ENCODE measurements at regions not wholly inside any gene's neighbourhood (a gene's known extent, or its start where the extent isn't known, plus 50 kb on each side); places are given as distances from the start of the nearest gene placed in this dataset.

DNA sequence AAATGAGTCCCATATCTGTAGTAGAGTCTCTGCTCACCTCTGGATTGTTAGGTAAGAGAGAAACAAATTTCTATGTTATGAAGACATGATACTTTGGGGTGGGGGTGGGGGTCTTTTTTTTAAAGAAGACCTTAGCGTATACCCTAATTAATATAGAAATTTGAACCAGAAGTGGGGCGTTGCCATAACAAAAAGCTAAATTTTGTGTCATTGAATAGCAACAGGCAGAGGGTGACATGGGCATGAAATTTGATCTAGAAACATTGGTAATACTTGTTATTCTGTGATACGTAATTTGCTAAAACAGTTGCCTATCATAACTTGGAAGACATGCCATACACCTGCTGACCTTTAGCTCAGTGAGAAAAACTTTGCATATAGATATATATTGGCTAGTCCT lies 92.3 kb upstream of the SLC38A2 start:
- H3K36me3 ChIP-seq (ENCODE audit: control insufficient read depth in 2 of 2, insufficient read depth in 2 of 2, low read length in 1 of 2), result no peaks in the 10 kb centered on the region
- 96 to 97% methylated on average over 3 of the region's 3 CpGs for WGBS, 2 donors
- H3K4me3 ChIP-seq (ENCODE audit: low read depth in 1 of 2, low read length in 2 of 2), result no peak overlapping the region
- H3K27ac ChIP-seq (ENCODE audit: low read depth in 2 of 2, low read length in 1 of 2), result no peak overlapping the region
- H3K9me3 ChIP-seq (ENCODE audit: control insufficient read depth in 2 of 2, insufficient read depth in 1 of 2, low read depth in 1 of 2, low read length in 1 of 2), result no peaks in the 10 kb centered on the region
- H3K27me3 ChIP-seq (ENCODE audit: control insufficient read depth in 1 of 2, insufficient read depth in 2 of 2, low read length in 2 of 2), result no peaks in the 10 kb centered on the region
- H3K4me1 ChIP-seq (ENCODE audit: control insufficient read depth in 2 of 2, insufficient read depth in 2 of 2, low read length in 1 of 2), result no peaks in the 10 kb centered on the region

DNA sequence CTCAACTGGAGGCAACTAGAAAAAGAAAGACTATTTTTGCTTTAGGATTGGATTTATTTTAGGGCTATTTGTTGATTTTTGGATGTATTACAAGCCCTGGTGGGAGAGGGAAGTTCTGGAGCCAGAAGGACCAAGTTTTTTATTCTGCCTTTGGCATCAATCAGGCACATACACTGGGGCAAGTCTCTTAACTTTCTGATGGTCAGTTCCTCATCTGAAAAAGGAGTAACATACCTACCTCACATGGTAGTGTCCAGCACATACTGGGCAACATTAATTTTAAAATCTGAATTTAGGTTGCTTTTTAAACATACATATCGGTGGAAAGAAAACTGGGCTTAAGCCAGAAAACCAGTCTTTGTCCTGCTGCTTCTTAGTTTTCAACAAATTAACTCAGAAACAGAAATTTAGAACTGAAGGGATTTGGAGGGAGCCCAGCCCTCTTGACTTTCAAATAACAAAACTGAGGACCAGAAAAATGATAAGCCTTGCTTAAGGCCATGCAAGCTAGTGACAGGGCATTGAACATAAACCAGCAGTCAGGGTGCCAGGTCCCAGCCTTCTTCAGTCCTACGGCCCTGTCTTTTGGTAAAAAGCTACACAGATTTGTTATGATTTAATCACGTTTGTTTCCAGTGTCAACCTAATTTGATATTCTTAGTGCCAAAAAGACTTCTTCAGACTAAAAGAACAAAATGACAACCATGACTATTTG lies 90.2 kb upstream of the SLC38A2 start:
- Histone ChIP-seq H3K4me3 (ENCODE audit: low read depth in 1 of 2, low read length in 2 of 2) (no peak overlapping the region), H3K9me3 (ENCODE audit: control insufficient read depth in 2 of 2, insufficient read depth in 1 of 2, low read depth in 1 of 2, low read length in 1 of 2) (no peaks in the 10 kb centered on the region), H3K27me3 (ENCODE audit: control insufficient read depth in 1 of 2, insufficient read depth in 2 of 2, low read length in 2 of 2) (no peaks in the 10 kb centered on the region), H3K4me1 (ENCODE audit: control insufficient read depth in 2 of 2, insufficient read depth in 2 of 2, low read length in 1 of 2) (no peaks in the 10 kb centered on the region), H3K27ac (ENCODE audit: low read depth in 2 of 2, low read length in 1 of 2) (peak overlapping the region in 1 of 2 donors; percentile 31), H3K36me3 (ENCODE audit: control insufficient read depth in 2 of 2, insufficient read depth in 2 of 2, low read length in 1 of 2) (no peaks in the 10 kb centered on the region)
- 39 to 55% methylated on average over 3 of the region's 3 CpGs for WGBS, 2 donors

DNA sequence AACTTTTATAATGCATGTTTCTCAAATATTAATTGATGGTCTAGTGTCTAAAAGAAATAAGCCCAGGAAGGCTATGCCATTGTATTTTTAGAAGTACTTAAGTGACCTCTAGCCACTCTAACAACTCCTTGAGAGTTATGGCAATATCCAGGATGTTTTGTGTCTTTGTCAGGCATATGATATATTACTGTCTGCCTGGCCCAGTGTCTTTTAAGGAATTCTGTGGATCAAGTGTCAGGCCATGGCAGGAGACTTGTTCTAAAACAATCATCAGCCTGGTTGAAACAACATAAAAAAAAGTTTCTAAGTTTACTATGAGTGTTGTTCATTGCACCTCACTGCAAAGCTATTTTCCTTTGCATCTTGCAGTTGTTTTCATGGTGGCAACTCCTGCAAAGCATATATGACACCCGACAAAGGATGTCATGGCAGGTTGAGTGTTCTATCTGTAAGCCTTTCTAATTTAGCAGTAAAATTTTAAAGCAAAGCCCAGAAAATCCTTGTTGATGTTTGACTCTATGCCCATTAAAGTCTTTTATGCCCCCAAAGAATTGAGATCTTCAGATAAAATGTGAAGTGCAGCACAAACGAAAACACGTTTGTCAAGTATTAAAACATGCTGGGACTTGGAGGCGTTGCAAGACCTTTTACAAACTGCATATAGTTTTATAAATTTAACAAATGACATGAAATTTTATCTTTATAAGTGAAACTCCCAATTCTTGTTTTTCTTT lies 89.5 kb upstream of the SLC38A2 start:
- Histone ChIP-seq H3K36me3 (ENCODE audit: control insufficient read depth in 2 of 2, insufficient read depth in 2 of 2, low read length in 1 of 2) (no peaks in the 10 kb centered on the region), H3K9me3 (ENCODE audit: control insufficient read depth in 2 of 2, insufficient read depth in 1 of 2, low read depth in 1 of 2, low read length in 1 of 2) (no peaks in the 10 kb centered on the region), H3K27ac (ENCODE audit: low read depth in 2 of 2, low read length in 1 of 2) (no peak overlapping the region), H3K4me3 (ENCODE audit: low read depth in 1 of 2, low read length in 2 of 2) (no peak overlapping the region), H3K4me1 (ENCODE audit: control insufficient read depth in 2 of 2, insufficient read depth in 2 of 2, low read length in 1 of 2) (no peaks in the 10 kb centered on the region), H3K27me3 (ENCODE audit: control insufficient read depth in 1 of 2, insufficient read depth in 2 of 2, low read length in 2 of 2) (no peaks in the 10 kb centered on the region)
- WGBS, 2 donors, result 38 to 53% methylated on average over 4 of the region's 4 CpGs

DNA sequence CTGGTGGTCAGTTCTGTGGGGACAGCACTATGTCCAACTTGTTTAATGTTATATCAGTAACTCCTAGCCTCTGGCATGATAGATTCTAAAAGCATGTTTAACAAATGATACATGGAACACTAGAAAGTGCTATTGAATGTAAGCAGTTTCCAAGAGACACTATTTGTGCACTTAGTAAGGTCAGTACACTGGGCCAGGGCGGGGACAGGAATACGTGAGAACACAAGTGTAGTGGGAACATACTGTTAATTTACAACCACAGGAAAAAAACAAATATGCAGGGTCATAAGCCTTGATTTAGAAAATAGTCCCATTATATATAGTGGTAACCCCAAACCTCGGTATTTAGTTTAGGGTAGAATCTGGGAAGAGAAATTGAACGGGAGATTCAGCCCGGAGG lies 88.9 kb upstream of the SLC38A2 start:
- WGBS, 2 donors, result 74 to 79% methylated on average over 5 of the region's 5 CpGs
- no peaks in the 10 kb centered on the region for H3K36me3 ChIP-seq (ENCODE audit: control insufficient read depth in 2 of 2, insufficient read depth in 2 of 2, low read length in 1 of 2)
- H3K4me3 ChIP-seq (ENCODE audit: low read depth in 1 of 2, low read length in 2 of 2), result no peak overlapping the region
- H3K4me1 ChIP-seq (ENCODE audit: control insufficient read depth in 2 of 2, insufficient read depth in 2 of 2, low read length in 1 of 2), result no peaks in the 10 kb centered on the region
- H3K27ac ChIP-seq (ENCODE audit: low read depth in 2 of 2, low read length in 1 of 2), result no peak overlapping the region
- H3K9me3 ChIP-seq (ENCODE audit: control insufficient read depth in 2 of 2, insufficient read depth in 1 of 2, low read depth in 1 of 2, low read length in 1 of 2), result no peaks in the 10 kb centered on the region
- no peaks in the 10 kb centered on the region for H3K27me3 ChIP-seq (ENCODE audit: control insufficient read depth in 1 of 2, insufficient read depth in 2 of 2, low read length in 2 of 2)

DNA sequence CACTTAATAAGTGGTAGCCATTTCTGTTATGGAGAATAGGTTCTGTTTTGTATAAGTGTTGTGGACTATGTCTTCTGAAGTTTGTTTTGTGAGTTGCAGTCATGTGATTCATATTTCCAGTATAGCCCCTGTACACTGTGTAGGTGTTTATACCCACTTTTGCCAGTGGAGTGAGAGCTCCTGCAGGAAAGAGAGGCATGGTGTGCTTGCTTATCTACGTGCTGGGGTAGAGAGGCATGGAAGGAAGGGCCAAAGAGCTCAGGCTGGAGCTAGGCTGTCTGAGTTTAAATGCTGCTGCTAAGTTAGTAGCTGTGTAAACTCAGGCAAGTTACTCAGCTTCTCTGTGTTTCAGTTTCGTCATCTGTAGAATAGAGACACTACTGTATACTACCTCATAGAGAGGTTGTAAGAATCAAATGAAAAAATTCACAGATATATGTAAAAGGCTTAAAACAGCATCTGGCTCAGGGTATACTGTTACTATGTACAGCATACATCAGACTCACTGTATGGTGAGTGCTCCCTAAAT lies 88.2 kb upstream of the SLC38A2 start:
- Histone ChIP-seq H3K9me3 (ENCODE audit: control insufficient read depth in 2 of 2, insufficient read depth in 1 of 2, low read depth in 1 of 2, low read length in 1 of 2) (no peaks in the 10 kb centered on the region), H3K27me3 (ENCODE audit: control insufficient read depth in 1 of 2, insufficient read depth in 2 of 2, low read length in 2 of 2) (no peaks in the 10 kb centered on the region), H3K36me3 (ENCODE audit: control insufficient read depth in 2 of 2, insufficient read depth in 2 of 2, low read length in 1 of 2) (no peaks in the 10 kb centered on the region), H3K27ac (ENCODE audit: low read depth in 2 of 2, low read length in 1 of 2) (no peak overlapping the region), H3K4me3 (ENCODE audit: low read depth in 1 of 2, low read length in 2 of 2) (no peak overlapping the region), H3K4me1 (ENCODE audit: control insufficient read depth in 2 of 2, insufficient read depth in 2 of 2, low read length in 1 of 2) (no peaks in the 10 kb centered on the region)
- 80 to 92% methylated on average over 2 of the region's 2 CpGs for WGBS, 2 donors

DNA sequence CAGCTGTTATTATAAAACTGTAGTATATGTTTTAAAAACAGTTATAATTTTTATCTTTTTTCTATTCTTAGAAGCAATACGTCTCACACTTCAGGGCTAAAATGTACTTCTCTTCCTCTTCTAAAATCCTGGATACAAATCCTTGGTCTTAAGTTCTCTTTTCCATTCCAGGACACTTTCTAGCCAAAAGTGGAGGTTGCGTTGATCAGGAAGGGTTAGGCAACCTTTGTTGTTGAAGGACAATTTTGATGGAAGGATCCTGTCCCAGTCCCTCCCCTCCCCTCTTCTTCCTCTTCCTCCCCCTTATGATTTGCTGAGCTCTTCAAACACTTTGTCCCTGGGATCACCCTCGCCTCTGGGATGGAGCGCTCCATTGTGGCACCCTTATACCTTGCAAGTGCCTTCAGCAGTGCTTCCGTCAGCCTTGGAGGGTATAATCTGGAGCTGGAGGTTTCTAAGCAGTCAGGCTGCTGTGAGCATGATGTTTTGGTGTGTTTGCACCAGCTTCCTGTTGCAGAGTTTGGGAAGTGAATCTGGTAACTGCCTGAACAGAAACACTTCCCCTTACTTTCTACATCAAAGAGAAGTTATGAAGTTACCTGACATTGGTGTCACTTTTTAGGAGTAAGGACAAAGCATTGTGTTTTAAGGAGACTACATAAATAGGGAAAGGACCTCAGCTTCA lies 87.4 kb upstream of the SLC38A2 start:
- 80 to 83% methylated on average over 5 of the region's 5 CpGs for WGBS, 2 donors
- Histone ChIP-seq H3K36me3 (ENCODE audit: control insufficient read depth in 2 of 2, insufficient read depth in 2 of 2, low read length in 1 of 2) (no peaks in the 10 kb centered on the region), H3K9me3 (ENCODE audit: control insufficient read depth in 2 of 2, insufficient read depth in 1 of 2, low read depth in 1 of 2, low read length in 1 of 2) (no peaks in the 10 kb centered on the region), H3K4me3 (ENCODE audit: low read depth in 1 of 2, low read length in 2 of 2) (no peak overlapping the region), H3K4me1 (ENCODE audit: control insufficient read depth in 2 of 2, insufficient read depth in 2 of 2, low read length in 1 of 2) (no peaks in the 10 kb centered on the region), H3K27me3 (ENCODE audit: control insufficient read depth in 1 of 2, insufficient read depth in 2 of 2, low read length in 2 of 2) (no peaks in the 10 kb centered on the region), H3K27ac (ENCODE audit: low read depth in 2 of 2, low read length in 1 of 2) (no peak overlapping the region)

DNA sequence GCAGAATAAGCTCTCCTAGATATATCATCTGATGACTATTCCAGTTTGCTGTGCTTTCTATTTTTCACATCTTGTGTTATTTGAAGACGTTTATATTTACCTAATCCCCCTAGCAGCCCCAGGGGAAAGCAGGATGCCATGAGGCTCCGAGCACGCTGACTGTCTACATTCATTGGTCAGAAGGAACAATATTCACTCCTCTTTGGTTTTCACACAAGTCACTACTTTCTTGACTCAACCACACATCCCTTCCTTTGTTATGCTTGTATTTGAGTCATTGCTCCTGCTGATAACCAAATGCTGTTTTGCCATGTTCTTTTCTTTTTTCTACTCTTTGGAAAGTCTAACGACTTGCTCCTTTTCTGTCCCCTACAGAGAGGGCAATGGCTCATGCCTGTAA lies 86.5 kb upstream of the SLC38A2 start:
- no peak overlapping the region for H3K4me3 ChIP-seq (ENCODE audit: low read depth in 1 of 2, low read length in 2 of 2)
- H3K27ac ChIP-seq (ENCODE audit: low read depth in 2 of 2, low read length in 1 of 2), result peak overlapping the region in 1 of 2 donors; percentile 16
- peaks cover 0 to 4% of the 10 kb centered on the region in 2 donors for H3K4me1 ChIP-seq (ENCODE audit: control insufficient read depth in 2 of 2, insufficient read depth in 2 of 2, low read length in 1 of 2)
- H3K36me3 ChIP-seq (ENCODE audit: control insufficient read depth in 2 of 2, insufficient read depth in 2 of 2, low read length in 1 of 2), result no peaks in the 10 kb centered on the region
- WGBS, 2 donors, result 62 to 67% methylated on average over 4 of the region's 4 CpGs
- no peaks in the 10 kb centered on the region for H3K9me3 ChIP-seq (ENCODE audit: control insufficient read depth in 2 of 2, insufficient read depth in 1 of 2, low read depth in 1 of 2, low read length in 1 of 2)
- H3K27me3 ChIP-seq (ENCODE audit: control insufficient read depth in 1 of 2, insufficient read depth in 2 of 2, low read length in 2 of 2), result no peaks in the 10 kb centered on the region

DNA sequence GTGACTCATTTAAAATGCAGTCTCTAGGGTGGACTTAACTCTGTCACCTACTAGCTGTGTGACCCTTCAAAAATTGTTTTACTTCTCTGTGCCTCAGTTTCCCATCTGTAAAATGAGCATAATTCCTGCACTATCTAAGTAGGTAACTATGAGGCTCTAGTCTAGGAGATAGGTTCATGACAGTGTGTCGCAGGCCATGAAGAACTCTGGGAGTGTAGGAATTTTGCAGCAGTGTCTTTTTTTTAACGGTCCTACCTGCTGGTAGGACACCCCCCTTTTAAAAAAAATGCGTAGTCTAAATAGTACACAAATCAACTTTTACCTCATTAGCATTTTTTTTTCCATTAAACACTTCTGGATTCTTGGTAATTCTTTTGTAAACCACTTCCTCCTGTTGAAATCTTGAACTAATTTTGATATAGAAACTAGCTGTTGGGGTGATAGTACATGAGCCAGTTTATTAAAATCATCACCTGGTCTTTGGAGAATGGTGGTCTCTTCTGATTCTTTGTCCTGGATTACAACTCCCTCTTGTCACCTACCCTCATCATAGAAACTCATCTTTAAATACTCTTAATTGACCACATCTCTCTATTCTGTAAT lies 86.0 kb upstream of the SLC38A2 start:
- 77 to 82% methylated on average over 3 of the region's 3 CpGs for WGBS, 2 donors
- Histone ChIP-seq H3K36me3 (ENCODE audit: control insufficient read depth in 2 of 2, insufficient read depth in 2 of 2, low read length in 1 of 2) (no peaks in the 10 kb centered on the region), H3K27me3 (ENCODE audit: control insufficient read depth in 1 of 2, insufficient read depth in 2 of 2, low read length in 2 of 2) (no peaks in the 10 kb centered on the region), H3K4me1 (ENCODE audit: control insufficient read depth in 2 of 2, insufficient read depth in 2 of 2, low read length in 1 of 2) (peaks cover 0 to 4% of the 10 kb centered on the region in 2 donors), H3K9me3 (ENCODE audit: control insufficient read depth in 2 of 2, insufficient read depth in 1 of 2, low read depth in 1 of 2, low read length in 1 of 2) (no peaks in the 10 kb centered on the region), H3K4me3 (ENCODE audit: low read depth in 1 of 2, low read length in 2 of 2) (no peak overlapping the region), H3K27ac (ENCODE audit: low read depth in 2 of 2, low read length in 1 of 2) (no peak overlapping the region)

DNA sequence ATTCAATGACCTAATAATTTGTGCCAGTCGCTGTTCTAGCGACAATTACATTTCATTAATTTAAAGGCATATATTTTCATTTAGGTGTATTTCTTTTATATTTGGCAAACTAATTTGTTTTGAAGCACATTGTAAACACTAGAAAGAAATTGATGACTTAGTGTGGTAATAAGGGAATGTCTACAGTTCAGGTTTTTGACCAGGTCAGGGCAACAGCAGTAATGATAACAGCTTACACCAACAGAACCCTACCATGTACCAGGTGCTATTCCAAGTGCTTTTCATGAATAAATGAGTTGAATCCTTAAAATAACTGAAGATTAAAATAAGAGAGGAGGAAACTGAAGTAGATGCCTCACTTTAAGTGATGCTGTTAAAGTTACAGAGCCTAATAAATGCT lies 85.4 kb upstream of the SLC38A2 start:
- 98 to 99% methylated on average over 2 of the region's 2 CpGs for WGBS, 2 donors
- Histone ChIP-seq H3K27ac (ENCODE audit: low read depth in 2 of 2, low read length in 1 of 2) (no peak overlapping the region), H3K4me1 (ENCODE audit: control insufficient read depth in 2 of 2, insufficient read depth in 2 of 2, low read length in 1 of 2) (peaks cover 0 to 4% of the 10 kb centered on the region in 2 donors), H3K36me3 (ENCODE audit: control insufficient read depth in 2 of 2, insufficient read depth in 2 of 2, low read length in 1 of 2) (no peaks in the 10 kb centered on the region), H3K4me3 (ENCODE audit: low read depth in 1 of 2, low read length in 2 of 2) (no peak overlapping the region), H3K9me3 (ENCODE audit: control insufficient read depth in 2 of 2, insufficient read depth in 1 of 2, low read depth in 1 of 2, low read length in 1 of 2) (no peaks in the 10 kb centered on the region), H3K27me3 (ENCODE audit: control insufficient read depth in 1 of 2, insufficient read depth in 2 of 2, low read length in 2 of 2) (no peaks in the 10 kb centered on the region)
